ENCODE measurements at regions not wholly inside any gene's neighbourhood (a gene's known extent, or its start where the extent isn't known, plus 50 kb on each side); places are given as distances from the start of the nearest gene placed in this dataset.

DNA sequence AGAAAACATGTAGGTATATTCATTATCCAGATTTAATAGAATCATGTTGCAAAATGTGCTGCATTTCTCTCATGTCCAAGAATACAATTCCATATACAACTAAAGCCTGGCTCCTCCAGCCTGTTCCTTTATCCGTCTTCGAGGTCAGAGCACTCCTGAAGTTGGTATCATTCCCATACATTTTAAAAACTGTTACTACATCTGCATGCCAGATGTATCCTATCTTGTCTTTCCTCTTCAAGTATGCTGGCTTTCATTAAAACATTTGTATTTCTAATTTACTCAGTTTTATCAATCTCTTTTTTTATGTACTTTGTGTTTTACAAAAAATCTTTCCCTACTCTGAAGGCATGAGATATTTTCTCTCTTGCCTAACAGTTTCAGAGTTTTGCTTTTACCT, 536.6 kb upstream of the USP24 start:
- H3K27ac Mint-ChIP-seq = no peak overlapping the region
- peaks cover 18% of the 10 kb centered on the region for H3K27me3 Mint-ChIP-seq
- no peaks in the 10 kb centered on the region for H3K4me1 Mint-ChIP-seq (ENCODE audit: low read depth)
- no peak overlapping the region for H3K4me3 Mint-ChIP-seq
- H3K36me3 Mint-ChIP-seq (ENCODE audit: low read depth) = no peaks in the 10 kb centered on the region
- no peaks in the 10 kb centered on the region for H3K9me3 Mint-ChIP-seq
- no peak for DNase-seq

GRCh38 chr1:55750628-55750995, 535.4 kb upstream of the USP24 start:
- Mint-ChIP-seq H3K4me1 (ENCODE audit: low read depth) (no peaks in the 10 kb centered on the region), H3K36me3 (ENCODE audit: low read depth) (no peaks in the 10 kb centered on the region), H3K4me3 (no peak overlapping the region), H3K27ac (no peak overlapping the region), H3K27me3 (peaks cover 15% of the 10 kb centered on the region), H3K9me3 (no peaks in the 10 kb centered on the region)
- no peak for DNase-seq

DNA sequence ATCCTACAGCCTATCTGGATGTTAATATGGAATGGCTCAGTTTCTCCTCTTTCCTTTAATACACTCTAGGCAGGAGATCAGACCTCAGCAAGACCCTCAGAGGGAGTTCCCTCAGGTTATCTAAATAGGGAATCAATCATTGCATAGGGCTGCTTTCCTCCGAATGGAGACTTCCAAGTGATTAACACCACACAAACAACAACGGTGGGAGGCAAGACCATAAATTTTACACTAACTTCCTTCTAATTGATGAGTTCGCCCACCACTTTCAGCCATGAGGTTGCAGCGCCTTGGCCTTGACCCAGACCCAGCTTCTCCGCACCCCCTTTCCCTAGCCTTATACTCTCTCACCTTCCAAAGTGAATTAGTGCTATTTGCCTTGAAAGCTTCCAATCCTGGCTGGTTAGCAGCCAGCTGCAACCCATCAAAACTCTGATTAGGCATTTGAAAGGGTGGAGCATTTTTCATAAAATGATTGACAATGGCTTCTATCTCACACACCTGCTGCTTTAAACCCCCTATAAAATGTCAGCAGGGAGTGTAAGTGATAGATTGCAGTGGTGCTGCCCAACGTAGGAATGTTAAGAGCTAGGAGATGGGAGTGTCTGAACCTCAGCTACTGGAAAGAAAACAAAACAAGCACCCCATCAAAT, 534.9 kb upstream of the USP24 start:
- Mint-ChIP-seq H3K27ac (no peak overlapping the region), H3K36me3 (ENCODE audit: low read depth) (no peaks in the 10 kb centered on the region), H3K4me3 (no peak overlapping the region), H3K4me1 (ENCODE audit: low read depth) (no peaks in the 10 kb centered on the region), H3K27me3 (peaks cover 12% of the 10 kb centered on the region), H3K9me3 (no peaks in the 10 kb centered on the region)
- DNase-seq = no peak

GRCh38 chr1:55747408-55747841, 532.3 kb upstream of the USP24 start:
- DNase-seq = no peak
- no peaks in the 10 kb centered on the region for H3K9me3 Mint-ChIP-seq
- no peaks in the 10 kb centered on the region for H3K4me1 Mint-ChIP-seq (ENCODE audit: low read depth)
- H3K36me3 Mint-ChIP-seq (ENCODE audit: low read depth) = no peaks in the 10 kb centered on the region
- H3K27ac Mint-ChIP-seq = no peak overlapping the region
- no peak overlapping the region for H3K4me3 Mint-ChIP-seq
- peaks cover 19% of the 10 kb centered on the region for H3K27me3 Mint-ChIP-seq

- no peak for DNase-seq
- Mint-ChIP-seq H3K27me3 (peaks cover 19% of the 10 kb centered on the region), H3K4me1 (ENCODE audit: low read depth) (no peaks in the 10 kb centered on the region)
Observed at GRCh38 chr1:55746710-55747109, 531.5 kb upstream of the USP24 start.

GRCh38 chr1:55741516-55741915, 526.4 kb upstream of the USP24 start:
- Mint-ChIP-seq H3K4me1 (ENCODE audit: low read depth) (no peaks in the 10 kb centered on the region), H3K4me3 (no peak overlapping the region), H3K9me3 (no peaks in the 10 kb centered on the region), H3K27me3 (peaks cover 7% of the 10 kb centered on the region), H3K36me3 (ENCODE audit: low read depth) (no peaks in the 10 kb centered on the region), H3K27ac (no peak overlapping the region)
- no peak for DNase-seq

More at GRCh38 chr1:55746710-55747109, 531.5 kb upstream of the USP24 start:
- Mint-ChIP-seq H3K36me3 (ENCODE audit: low read depth) (no peaks in the 10 kb centered on the region), H3K27ac (no peak overlapping the region), H3K9me3 (no peaks in the 10 kb centered on the region), H3K4me3 (no peak overlapping the region)

GRCh38 chr1:55735106-55735505, 519.9 kb upstream of the USP24 start:
- no peak for DNase-seq

GRCh38 chr1:55726994-55727393, 511.8 kb upstream of the USP24 start:
- no peak overlapping the region for H3K4me3 Mint-ChIP-seq
- H3K9me3 Mint-ChIP-seq = no peaks in the 10 kb centered on the region
- no peaks in the 10 kb centered on the region for H3K27me3 Mint-ChIP-seq
- H3K4me1 Mint-ChIP-seq (ENCODE audit: low read depth) = no peaks in the 10 kb centered on the region
- DNase-seq = no peak
- H3K27ac Mint-ChIP-seq = no peak overlapping the region
- H3K36me3 Mint-ChIP-seq (ENCODE audit: low read depth) = no peaks in the 10 kb centered on the region

More at GRCh38 chr1:55735106-55735505, 519.9 kb upstream of the USP24 start:
- Mint-ChIP-seq H3K27me3 (no peaks in the 10 kb centered on the region), H3K27ac (no peak overlapping the region), H3K9me3 (no peaks in the 10 kb centered on the region), H3K4me3 (no peak overlapping the region), H3K36me3 (ENCODE audit: low read depth) (no peaks in the 10 kb centered on the region), H3K4me1 (ENCODE audit: low read depth) (no peaks in the 10 kb centered on the region)

DNA sequence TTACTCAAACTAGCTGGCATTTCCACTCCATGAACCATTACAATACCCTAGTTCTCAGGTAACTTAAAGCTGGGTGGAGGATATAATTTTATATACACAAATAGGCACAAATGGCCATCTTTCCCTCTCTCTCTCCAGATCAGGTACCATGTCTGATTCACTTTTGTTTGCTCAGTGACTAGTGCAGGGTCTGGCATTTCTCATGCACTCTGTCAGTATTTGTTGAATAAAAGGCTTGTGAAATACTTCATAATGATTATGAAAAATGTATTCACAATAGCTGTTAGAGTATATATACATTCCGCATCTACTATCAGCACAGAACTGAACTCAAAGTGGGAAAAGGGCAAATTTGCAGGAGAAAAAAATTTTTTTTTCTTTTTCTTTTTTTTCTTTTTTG, 510.2 kb upstream of the USP24 start:
- no peaks in the 10 kb centered on the region for H3K9me3 Mint-ChIP-seq
- no peaks in the 10 kb centered on the region for H3K27me3 Mint-ChIP-seq
- H3K4me3 Mint-ChIP-seq = no peak overlapping the region
- H3K36me3 Mint-ChIP-seq (ENCODE audit: low read depth) = no peaks in the 10 kb centered on the region
- no peak for DNase-seq
- H3K27ac Mint-ChIP-seq = no peak overlapping the region
- no peaks in the 10 kb centered on the region for H3K4me1 Mint-ChIP-seq (ENCODE audit: low read depth)

GRCh38 chr1:55724551-55725325, 509.6 kb upstream of the USP24 start:
- Mint-ChIP-seq H3K27ac (no peak overlapping the region), H3K27me3 (no peaks in the 10 kb centered on the region), H3K4me3 (no peak overlapping the region), H3K4me1 (ENCODE audit: low read depth) (no peaks in the 10 kb centered on the region), H3K36me3 (ENCODE audit: low read depth) (no peaks in the 10 kb centered on the region), H3K9me3 (no peaks in the 10 kb centered on the region)
- DNase-seq = no peak

DNA sequence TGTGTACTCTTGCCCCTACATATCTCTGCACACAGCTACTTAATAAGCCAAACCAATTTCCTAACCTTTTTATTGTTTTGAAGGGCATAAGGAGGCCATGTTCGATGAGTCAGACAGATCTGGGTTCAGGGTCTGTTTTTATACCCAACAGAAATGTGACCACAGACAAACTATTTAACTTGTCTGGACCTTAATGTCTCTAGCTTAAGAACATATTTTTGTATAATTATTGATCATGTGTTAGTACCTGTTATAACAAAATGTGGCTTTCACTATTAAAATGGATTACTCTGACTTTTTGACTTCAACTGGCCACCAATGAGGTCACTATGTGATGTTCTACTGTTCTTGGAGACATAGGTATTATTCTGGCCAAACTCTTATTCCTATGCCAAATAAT, 507.8 kb upstream of the USP24 start:
- Mint-ChIP-seq H3K36me3 (ENCODE audit: low read depth) (no peaks in the 10 kb centered on the region), H3K4me3 (no peak overlapping the region), H3K27ac (no peak overlapping the region), H3K9me3 (no peaks in the 10 kb centered on the region), H3K4me1 (ENCODE audit: low read depth) (no peaks in the 10 kb centered on the region), H3K27me3 (peaks cover 3% of the 10 kb centered on the region)
- DNase-seq = no peak

DNA sequence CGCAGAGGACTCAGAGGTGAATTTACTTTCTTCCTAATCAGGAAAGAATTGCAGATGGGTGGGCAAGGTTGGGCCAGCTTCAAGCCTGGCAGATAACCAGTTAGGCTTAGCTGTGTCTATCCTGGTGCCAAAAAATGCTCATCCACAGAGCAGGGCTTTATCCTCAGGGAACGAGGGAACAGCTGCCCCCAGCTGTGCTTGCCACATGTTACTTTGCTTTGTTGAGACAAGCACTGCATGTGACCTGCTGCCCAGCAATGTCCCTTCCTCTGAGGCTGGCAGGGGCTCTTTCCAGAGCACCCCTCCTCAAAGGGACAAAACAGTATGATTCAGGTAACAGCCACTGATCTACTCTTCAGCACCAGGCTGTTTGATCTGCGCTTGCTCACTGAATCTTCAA, 505.1 kb upstream of the USP24 start:
- no peaks in the 10 kb centered on the region for H3K9me3 Mint-ChIP-seq
- H3K27me3 Mint-ChIP-seq = peaks cover 8% of the 10 kb centered on the region
- no peak for DNase-seq
- H3K4me3 Mint-ChIP-seq = no peak overlapping the region
- no peaks in the 10 kb centered on the region for H3K36me3 Mint-ChIP-seq (ENCODE audit: low read depth)
- no peaks in the 10 kb centered on the region for H3K4me1 Mint-ChIP-seq (ENCODE audit: low read depth)
- H3K27ac Mint-ChIP-seq = no peak overlapping the region

DNA sequence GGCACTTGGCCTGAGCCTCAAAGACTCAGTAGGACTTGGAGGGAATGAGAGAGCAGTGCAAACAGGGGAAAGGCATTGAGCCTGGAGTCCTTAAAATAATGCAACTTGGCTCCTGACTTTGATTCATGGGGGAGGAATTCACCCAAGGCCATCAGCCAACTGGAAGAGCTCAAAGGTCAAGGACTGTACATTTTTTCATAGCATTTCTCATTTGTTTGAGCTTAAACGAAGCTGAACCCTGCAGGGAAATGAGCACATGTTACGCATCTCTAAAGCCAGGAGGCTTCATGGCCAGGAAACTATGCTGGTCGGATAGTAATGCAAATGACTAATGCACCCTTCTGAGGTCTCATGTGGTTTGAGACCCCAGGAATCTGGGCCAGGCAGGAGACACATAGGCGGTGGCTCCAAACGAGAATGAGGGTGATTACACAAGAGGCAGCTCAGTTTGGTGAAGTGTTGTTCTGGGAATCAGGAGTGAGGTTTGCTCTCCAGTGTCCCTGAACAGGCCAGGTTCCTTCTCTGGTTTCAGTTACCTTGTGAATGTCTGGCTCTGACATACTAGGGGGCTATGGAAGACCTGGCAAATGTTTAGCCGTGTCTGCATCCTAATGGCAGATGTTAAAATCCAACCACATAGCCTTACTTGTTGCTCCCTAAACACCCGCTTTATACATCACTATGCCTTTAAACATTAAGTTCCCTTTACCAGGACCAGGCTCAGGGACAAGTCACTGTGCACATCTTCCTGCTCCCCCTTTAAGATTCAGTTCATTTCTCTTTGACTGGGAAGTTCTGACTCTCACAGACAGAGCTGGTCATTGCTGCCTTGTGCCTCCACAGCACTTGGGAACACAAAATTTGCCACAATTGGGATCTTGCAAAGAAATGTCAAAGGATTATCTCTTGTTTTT, 503.9 kb upstream of the USP24 start:
- no peak overlapping the region for H3K27ac Mint-ChIP-seq
- H3K9me3 Mint-ChIP-seq = no peaks in the 10 kb centered on the region

DNA sequence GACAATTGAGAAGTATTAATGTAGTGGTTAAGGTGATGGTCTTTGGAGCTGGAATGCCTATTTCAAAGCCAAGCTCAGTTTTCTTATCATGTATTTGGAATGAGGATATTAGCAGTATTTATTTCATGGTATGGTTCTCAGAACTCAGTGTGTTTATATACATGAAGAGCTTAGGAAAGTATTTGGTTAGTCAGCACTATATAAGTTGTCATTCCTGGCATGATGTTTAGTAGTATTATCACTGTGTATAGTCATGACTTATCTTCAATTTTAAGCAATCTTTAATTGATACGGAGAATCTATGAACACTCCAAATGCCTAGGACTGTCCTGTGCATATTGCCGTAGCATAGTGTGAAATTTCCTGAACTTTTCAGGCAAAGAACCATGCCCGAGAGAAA, 501.9 kb upstream of the USP24 start:
- Mint-ChIP-seq H3K9me3 (peaks cover 3% of the 10 kb centered on the region), H3K4me3 (no peak overlapping the region), H3K27me3 (peaks cover 8% of the 10 kb centered on the region), H3K27ac (no peak overlapping the region), H3K4me1 (ENCODE audit: low read depth) (no peaks in the 10 kb centered on the region), H3K36me3 (ENCODE audit: low read depth) (no peaks in the 10 kb centered on the region)
- DNase-seq = no peak

More for the DNA sequence above, 503.9 kb upstream of the USP24 start:
- Mint-ChIP-seq H3K36me3 (ENCODE audit: low read depth) (no peaks in the 10 kb centered on the region), H3K4me1 (ENCODE audit: low read depth) (no peaks in the 10 kb centered on the region), H3K4me3 (no peak overlapping the region), H3K27me3 (peaks cover 8% of the 10 kb centered on the region)
- DNase-seq = no peak

Data from activated T-cell treated with anti-CD3 and anti-CD28 coated beads, Interleukin-2, amount 50 U/mL, for 24 hours (primary cell).